Breast epithelium (tissue), 3 donors: ENCODE measurements at regions not wholly inside any gene's neighbourhood (a gene's known extent, or its start where the extent isn't known, plus 50 kb on each side); places are given as distances from the start of the nearest gene placed in this dataset.

Experiments
- POLR2A ChIP-seq: fragments of 450-650 bp; IDR thresholded peaks from one replicate; pipeline ENCODE4 v1.6.1; 2016; ENCODE audit warnings: antibody characterized with exemption, mild to moderate bottlenecking, moderate library complexity
- TF ChIP-seq, protein P1 (sequence below), 3 donors: fragments of 450-650 bp; IDR thresholded peaks; one replicate each; pipeline ENCODE4 v1.5.1; 2016 to 2017; ENCODE audit warnings: antibody characterized with exemption in 3 of 3, mild to moderate bottlenecking in 3 of 3, moderate library complexity in 3 of 3

DNA sequence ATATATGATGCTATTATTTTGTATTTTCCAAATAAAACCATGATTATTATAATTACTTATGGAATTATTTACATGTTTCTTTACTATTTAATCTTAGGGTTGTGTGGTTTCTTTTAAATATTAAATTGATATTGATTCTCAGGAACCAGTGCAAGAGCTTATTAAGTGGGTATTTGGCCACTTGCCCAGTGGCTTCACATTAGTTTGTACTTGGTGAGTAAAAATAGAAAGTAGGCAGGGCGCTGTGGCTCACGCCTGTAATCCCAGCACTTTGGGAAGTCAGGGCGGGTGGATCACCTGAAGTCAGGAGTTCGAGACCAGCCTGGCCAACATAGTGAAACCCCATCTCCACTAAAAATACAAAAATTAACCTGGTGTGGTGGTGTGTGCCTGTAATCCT lies 497.1 kb downstream of the PTPRC start:
- no peak for TF ChIP-seq POLR2A
- TF ChIP-seq, protein P1, sequence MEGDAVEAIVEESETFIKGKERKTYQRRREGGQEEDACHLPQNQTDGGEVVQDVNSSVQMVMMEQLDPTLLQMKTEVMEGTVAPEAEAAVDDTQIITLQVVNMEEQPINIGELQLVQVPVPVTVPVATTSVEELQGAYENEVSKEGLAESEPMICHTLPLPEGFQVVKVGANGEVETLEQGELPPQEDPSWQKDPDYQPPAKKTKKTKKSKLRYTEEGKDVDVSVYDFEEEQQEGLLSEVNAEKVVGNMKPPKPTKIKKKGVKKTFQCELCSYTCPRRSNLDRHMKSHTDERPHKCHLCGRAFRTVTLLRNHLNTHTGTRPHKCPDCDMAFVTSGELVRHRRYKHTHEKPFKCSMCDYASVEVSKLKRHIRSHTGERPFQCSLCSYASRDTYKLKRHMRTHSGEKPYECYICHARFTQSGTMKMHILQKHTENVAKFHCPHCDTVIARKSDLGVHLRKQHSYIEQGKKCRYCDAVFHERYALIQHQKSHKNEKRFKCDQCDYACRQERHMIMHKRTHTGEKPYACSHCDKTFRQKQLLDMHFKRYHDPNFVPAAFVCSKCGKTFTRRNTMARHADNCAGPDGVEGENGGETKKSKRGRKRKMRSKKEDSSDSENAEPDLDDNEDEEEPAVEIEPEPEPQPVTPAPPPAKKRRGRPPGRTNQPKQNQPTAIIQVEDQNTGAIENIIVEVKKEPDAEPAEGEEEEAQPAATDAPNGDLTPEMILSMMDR (IDR thresholded peaks at IDR 0.05): no peak
